IMR-90 (cell line): ENCODE measurements at regions not wholly inside any gene's neighbourhood (a gene's known extent, or its start where the extent isn't known, plus 50 kb on each side); places are given as distances from the start of the nearest gene placed in this dataset.

Experiments
- ATAC-seq: fragments of 200-7000 bp; cut with Tn5 transposase; 2 replicates; pipeline ENCODE4 v1.9.1; 2020; ENCODE audit warnings: low read depth, mild to moderate bottlenecking, moderate library complexity
- BruUV-seq: library from RNA; stranded (reverse); fragments of 400-500 nt; replicated peaks from 2 replicates; lab custom pipeline; 2021; lab: Mats Ljungman, UMichigan
- CTCF ChIA-PET: fragments of 300-600 bp; formaldehyde crosslinking; extraction: SDS; loops from one replicate; lab custom pipeline; 2021; ENCODE audit warnings: antibody characterized with exemption; lab: Yijun Ruan, JAX
- POLR2A ChIA-PET: fragments of 300-600 bp; sonication (Branson Sonifier 250); formaldehyde crosslinking; loops from one replicate; lab custom pipeline; 2022; ENCODE audit warnings: antibody characterized with exemption; ENCODE audit not compliant: unreplicated experiment; lab: Charles Lee
- DNase-seq: peaks from one replicate; pipeline ENCODE4 v3.0.0; 2013
- H2AFZ ChIP-seq: replicated peaks from 2 replicates; pipeline ENCODE3; 2013; ENCODE audit warnings: low read length, mild to moderate bottlenecking; ENCODE audit not compliant: poor library complexity
- H2AK5ac ChIP-seq: 2 replicates; pipeline ENCODE4 v1.6.1; 2013; ENCODE audit warnings: low read depth, low read length, inconsistent platforms
- H2AK9ac ChIP-seq: replicated peaks from 2 replicates; pipeline ENCODE3; 2013; ENCODE audit warnings: mild to moderate bottlenecking, low read depth, low read length, moderate library complexity; ENCODE audit not compliant: poor library complexity
- H2BK120ac ChIP-seq: 2 replicates; pipeline ENCODE4 v1.6.1; 2013; ENCODE audit warnings: low read depth, low read length, inconsistent platforms
- H2BK15ac ChIP-seq: 3 replicates; pipeline ENCODE4 v1.6.1; 2013; ENCODE audit warnings: low read depth, low read length, inconsistent platforms
- H2BK20ac ChIP-seq: 2 replicates; pipeline ENCODE4 v1.6.1; 2013; ENCODE audit warnings: low read depth, mild to moderate bottlenecking, inconsistent platforms, low read length, moderate library complexity
- H2BK5ac ChIP-seq: 2 replicates; pipeline ENCODE4 v1.6.1; 2013; ENCODE audit warnings: mild to moderate bottlenecking, low read depth, low read length, inconsistent platforms; ENCODE audit not compliant: poor library complexity, severe bottlenecking
- H3K14ac ChIP-seq: replicated peaks from 2 replicates; pipeline ENCODE4 v1.6.1; 2013; ENCODE audit warnings: low read depth, low read length, inconsistent platforms
- H3K18ac ChIP-seq: 2 replicates; pipeline ENCODE4 v1.6.1; 2013; ENCODE audit warnings: low read depth, low read length, control low read depth
- H3K23ac ChIP-seq: 2 replicates; pipeline ENCODE4 v1.6.1; 2013; ENCODE audit warnings: low read depth, low read length, inconsistent platforms
- H3K27ac ChIP-seq: 2 replicates; pipeline ENCODE4 v1.5.1; 2013; ENCODE audit warnings: mild to moderate bottlenecking, control low read depth, low read length; ENCODE audit not compliant: insufficient read depth
- H3K27me3 ChIP-seq: 2 replicates; pipeline ENCODE4 v1.6.1; 2013; ENCODE audit warnings: low read length; ENCODE audit not compliant: control insufficient read depth, insufficient read depth
- H3K36me3 ChIP-seq: 2 replicates; pipeline ENCODE4 v1.6.1; 2013; ENCODE audit warnings: low read length, mixed read lengths; ENCODE audit not compliant: control insufficient read depth, insufficient read depth
- H3K4ac ChIP-seq: 2 replicates; pipeline ENCODE4 v1.6.1; 2013; ENCODE audit warnings: low read depth, low read length, inconsistent platforms
- H3K4me1 ChIP-seq: 2 replicates; pipeline ENCODE4 v1.6.1; 2013; ENCODE audit warnings: low read length, mixed read lengths; ENCODE audit not compliant: control insufficient read depth, insufficient read depth
- H3K4me2 ChIP-seq: 2 replicates; pipeline ENCODE4 v1.6.1; 2013; ENCODE audit warnings: low read depth, mild to moderate bottlenecking, control low read depth, low read length, moderate library complexity
- H3K4me3 ChIP-seq: 2 replicates; pipeline ENCODE4 v1.5.1; 2013; ENCODE audit warnings: low read depth, mild to moderate bottlenecking, control low read depth, low read length, moderate library complexity; ENCODE audit not compliant: insufficient read depth
- H3K56ac ChIP-seq: 2 replicates; pipeline ENCODE4 v1.6.1; 2013; ENCODE audit warnings: low read length, inconsistent platforms; ENCODE audit not compliant: insufficient read depth; ENCODE audit errors: extremely low read depth
- H3K79me1 ChIP-seq, 2 experiments: 2 replicates each; pipeline ENCODE4 v1.6.1; 2013; ENCODE audit warnings: low read length in 2 of 2, inconsistent platforms in 1 of 2, low read depth in 1 of 2
- H3K9ac ChIP-seq: 2 replicates; pipeline ENCODE4 v1.6.1; 2013; ENCODE audit warnings: low read depth, low read length, control low read depth
- H3K9me1 ChIP-seq: 2 replicates; pipeline ENCODE4 v1.6.1; 2013; ENCODE audit warnings: low read length, inconsistent platforms; ENCODE audit not compliant: insufficient read depth
- H3K9me3 ChIP-seq: 2 replicates; pipeline ENCODE4 v1.6.1; 2013; ENCODE audit warnings: low read length; ENCODE audit not compliant: control insufficient read depth, insufficient read depth
- H4K20me1 ChIP-seq: 2 replicates; pipeline ENCODE4 v1.6.1; 2013; ENCODE audit warnings: low read length, inconsistent platforms; ENCODE audit not compliant: insufficient read depth
- H4K5ac ChIP-seq: 2 replicates; pipeline ENCODE4 v1.6.1; 2013; ENCODE audit warnings: mild to moderate bottlenecking, low read depth, low read length, control low read depth
- H4K8ac ChIP-seq, 2 experiments: 2 replicates each; pipeline ENCODE4 v1.6.1; 2013; ENCODE audit warnings: low read depth in 2 of 2, low read length in 2 of 2, control low read depth in 1 of 2, inconsistent platforms in 1 of 2
- H4K91ac ChIP-seq: 2 replicates; pipeline ENCODE4 v1.6.1; 2013; ENCODE audit warnings: low read depth, low read length, inconsistent platforms; ENCODE audit not compliant: insufficient read depth
- CHD1 ChIP-seq: IDR thresholded peaks from 2 replicates; pipeline ENCODE4 v1.6.1; 2012; ENCODE audit warnings: low read depth, low read length, improper control_type of control experiment
- MAFK ChIP-seq: IDR thresholded peaks from 2 replicates; pipeline ENCODE4 v1.6.1; 2012; ENCODE audit warnings: low read depth, low read length, improper control_type of control experiment
- RAD21 ChIP-seq: IDR thresholded peaks from 2 replicates; pipeline ENCODE4 v1.6.1; 2012; ENCODE audit warnings: low read length, improper control_type of control experiment
- WGBS, 2 experiments: methylation state at CpG; one replicate each; pipeline versions ENCODE4 v1.1.5 to v1.1.7; 2013; ENCODE audit warnings: missing lambda C conversion rate in 2 of 2; ENCODE audit not compliant: insufficient read length in 1 of 2; ENCODE audit errors: extremely low coverage in 2 of 2; 5-methylcytosine and 5-hydroxymethylcytosine counted together
- dilution Hi-C: fragments of 300-500 bp; cut with HindIII; formaldehyde crosslinking; loops from one replicate; pipeline ENCODE4 v1.14.3; 2018; ENCODE audit warnings: low sequenced_read_pairs; ENCODE audit not compliant: unreplicated experiment
- in situ Hi-C: fragments of 300-500 bp; cut with MboI; formaldehyde crosslinking; loops from 3 replicates; pipeline ENCODE4 v1.14.3; 2019; ENCODE audit warnings: low sequenced_read_pairs, inconsistent platforms, mixed read lengths
- intact Hi-C: fragments of 100-400 bp; cut with micrococcal nuclease; formaldehyde crosslinking; loops from 2 replicates; pipeline ENCODE4 v1.10.0; 2022

DNA sequence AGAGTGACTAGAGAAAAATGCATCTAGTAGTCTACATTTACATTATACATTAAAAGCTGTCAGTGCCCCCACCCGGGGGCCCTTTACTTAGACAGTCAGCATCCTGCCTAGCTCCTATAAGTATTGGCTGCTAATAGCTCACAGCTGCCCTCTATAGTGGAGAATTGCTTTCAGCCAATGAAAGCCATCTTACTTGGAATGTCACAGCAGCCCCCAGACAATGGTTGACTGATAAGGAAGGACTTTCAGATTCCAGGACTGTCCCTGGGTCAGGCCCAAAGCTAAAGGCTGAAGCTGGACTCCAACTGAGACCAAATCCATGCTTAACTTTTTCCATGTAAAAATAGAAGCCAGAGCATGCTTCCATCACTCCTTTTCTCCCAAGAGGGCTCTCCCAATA lies 196.9 kb downstream of the ANKRD50 start:
- Histone ChIP-seq H2AK5ac (no peak overlapping the region), H4K20me1 (no peaks in the 10 kb centered on the region), H3K9me1 (no peaks in the 10 kb centered on the region), H3K18ac (no peak overlapping the region), H4K5ac (no peak overlapping the region), H3K9me3 (no peaks in the 10 kb centered on the region), H4K8ac (no peak overlapping the region), H3K4me2 (no peak overlapping the region), H2BK5ac (no peak overlapping the region), H2AFZ (no peak overlapping the region), H3K36me3 (no peaks in the 10 kb centered on the region), H3K14ac (no peak overlapping the region), H2BK120ac (no peak overlapping the region), H3K4me3 (no peak overlapping the region), H3K79me1 (no peaks in the 10 kb centered on the region), H3K4ac (no peak overlapping the region), H2BK15ac (no peak overlapping the region), H3K4me1 (no peaks in the 10 kb centered on the region), H3K27me3 (no peaks in the 10 kb centered on the region), H3K56ac (no peak overlapping the region), H3K27ac (no peak overlapping the region), H3K23ac (no peak overlapping the region), H3K9ac (no peak overlapping the region), H2AK9ac (no peak overlapping the region), H4K91ac (no peak overlapping the region), H2BK20ac (no peak overlapping the region)
- WGBS, 2 experiments = no CpG with 5 or more reads among the region's 1 CpG
- in situ Hi-C loops (no loop called here), intact Hi-C loops (no loop called here), dilution Hi-C loops (no loop called here)
- BruUV-seq = no TSS peak
- no peak for DNase-seq
- POLR2A ChIA-PET = no interaction called here
- CTCF ChIA-PET = interaction anchor here (0.6 kb wide), 1 partner anchor 1467 kb away, joined by 3 read pairs; no protein-coding TSS in a partner anchor
- ATAC-seq = no peak
- no peak for TF ChIP-seq CHD1
- no peak for TF ChIP-seq RAD21
- TF ChIP-seq MAFK = no peak
